GM12864 (cell line): ENCODE measurements at regions not wholly inside any gene's neighbourhood (a gene's known extent, or its start where the extent isn't known, plus 50 kb on each side); places are given as distances from the start of the nearest gene placed in this dataset.

Experiments
- DNase-seq: peaks from one replicate; pipeline ENCODE4 v3.0.0-alpha.2; 2011; ENCODE audit warnings: low read depth
- H3K4me3 ChIP-seq: 2 replicates; pipeline ENCODE4 v1.5.1; 2011; ENCODE audit warnings: mild to moderate bottlenecking, low read depth, low read length, control low read depth
- TF ChIP-seq, protein P1 (sequence below): IDR thresholded peaks from 2 replicates; pipeline ENCODE4 v1.5.1; 2011; ENCODE audit warnings: low read depth, mild to moderate bottlenecking, moderate library complexity, low read length, control low read depth, inconsistent platforms; ENCODE audit errors: missing control alignments

DNA sequence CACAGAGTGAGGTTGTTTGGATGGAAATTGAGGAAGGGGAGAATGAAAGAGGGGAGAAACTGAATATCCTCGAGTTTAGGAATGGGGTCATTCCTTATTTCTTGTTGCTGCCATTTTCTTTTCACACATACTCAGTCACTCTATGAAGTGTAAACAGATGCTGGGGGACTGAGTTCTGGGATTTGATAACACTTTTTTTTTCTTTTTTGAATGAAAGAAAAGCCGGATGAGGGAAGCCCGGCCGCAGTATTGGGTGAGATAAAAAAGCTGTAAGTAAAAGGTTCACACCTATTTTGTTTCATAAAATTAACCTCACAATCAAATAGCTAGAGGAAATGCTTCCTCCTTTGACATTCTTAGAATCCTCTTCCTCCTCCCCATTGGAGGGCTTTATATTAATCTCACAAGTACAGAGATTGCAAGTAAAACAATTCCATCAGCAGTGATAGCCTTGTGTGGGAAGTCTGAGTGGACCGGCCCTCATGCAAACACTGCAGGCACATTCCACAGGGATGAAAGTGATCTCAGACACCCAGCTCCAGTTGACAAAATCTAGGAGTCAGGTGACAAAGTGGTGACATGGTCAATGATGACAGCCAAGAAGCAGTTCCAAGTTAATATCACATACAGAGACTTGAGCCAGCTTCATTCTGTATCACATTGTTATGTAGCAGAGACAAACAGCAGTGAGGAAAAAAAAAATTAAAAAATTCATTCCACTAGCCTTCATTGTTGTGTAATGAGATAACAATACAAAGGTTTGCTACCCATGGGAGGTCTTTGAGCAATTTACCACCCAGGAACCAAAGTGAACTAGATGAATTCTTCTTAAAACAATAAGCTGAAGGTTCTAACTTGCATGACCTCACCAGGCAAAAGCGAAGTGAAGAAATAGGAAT is 391.1 kb upstream of the HSF2 start:
- DNase-seq: no peak
- H3K4me3 ChIP-seq: no peak overlapping the region
- TF ChIP-seq, protein P1, sequence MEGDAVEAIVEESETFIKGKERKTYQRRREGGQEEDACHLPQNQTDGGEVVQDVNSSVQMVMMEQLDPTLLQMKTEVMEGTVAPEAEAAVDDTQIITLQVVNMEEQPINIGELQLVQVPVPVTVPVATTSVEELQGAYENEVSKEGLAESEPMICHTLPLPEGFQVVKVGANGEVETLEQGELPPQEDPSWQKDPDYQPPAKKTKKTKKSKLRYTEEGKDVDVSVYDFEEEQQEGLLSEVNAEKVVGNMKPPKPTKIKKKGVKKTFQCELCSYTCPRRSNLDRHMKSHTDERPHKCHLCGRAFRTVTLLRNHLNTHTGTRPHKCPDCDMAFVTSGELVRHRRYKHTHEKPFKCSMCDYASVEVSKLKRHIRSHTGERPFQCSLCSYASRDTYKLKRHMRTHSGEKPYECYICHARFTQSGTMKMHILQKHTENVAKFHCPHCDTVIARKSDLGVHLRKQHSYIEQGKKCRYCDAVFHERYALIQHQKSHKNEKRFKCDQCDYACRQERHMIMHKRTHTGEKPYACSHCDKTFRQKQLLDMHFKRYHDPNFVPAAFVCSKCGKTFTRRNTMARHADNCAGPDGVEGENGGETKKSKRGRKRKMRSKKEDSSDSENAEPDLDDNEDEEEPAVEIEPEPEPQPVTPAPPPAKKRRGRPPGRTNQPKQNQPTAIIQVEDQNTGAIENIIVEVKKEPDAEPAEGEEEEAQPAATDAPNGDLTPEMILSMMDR: no peak

DNA sequence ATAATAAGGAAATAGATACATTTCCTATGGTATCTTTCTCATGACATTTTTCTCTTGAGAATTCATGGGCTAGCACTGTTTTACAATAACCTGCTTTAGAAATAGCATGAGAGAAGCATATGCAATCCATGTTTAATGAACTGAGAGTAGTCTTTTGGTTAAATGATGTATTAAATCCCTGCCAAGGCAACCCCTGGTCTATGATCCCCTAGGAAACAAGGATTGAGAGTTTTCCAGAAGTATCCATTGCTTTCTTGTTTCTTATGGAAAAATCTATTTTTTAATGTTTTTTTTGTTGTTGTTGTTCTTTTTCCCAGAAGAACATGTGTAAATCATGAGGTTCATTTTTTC is 390.5 kb upstream of the HSF2 start:
- H3K4me3 ChIP-seq: no peak overlapping the region
- TF ChIP-seq, protein P1: no peak
- no peak for DNase-seq

DNA sequence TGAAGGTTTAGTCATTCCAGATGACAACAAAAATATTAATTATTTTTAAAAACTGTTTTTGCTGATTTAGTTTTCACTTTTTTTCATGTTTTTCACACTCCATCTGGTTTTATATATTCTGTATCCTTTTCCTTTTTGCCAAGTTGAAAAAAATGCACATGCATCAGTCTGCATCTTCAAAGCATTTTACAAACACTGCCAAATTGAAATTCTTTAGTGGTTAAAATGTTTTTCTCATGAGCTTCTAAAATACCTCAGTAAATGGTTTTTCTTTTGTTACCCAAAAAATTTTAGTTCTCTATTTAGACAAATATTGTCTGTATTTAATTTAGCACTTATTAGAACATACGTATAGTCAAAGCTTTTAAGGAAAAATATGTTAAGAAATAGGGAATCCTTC is 386.9 kb upstream of the HSF2 start:
- DNase-seq: no peak
- H3K4me3 ChIP-seq: no peak overlapping the region
- TF ChIP-seq, protein P1: no peak

DNA sequence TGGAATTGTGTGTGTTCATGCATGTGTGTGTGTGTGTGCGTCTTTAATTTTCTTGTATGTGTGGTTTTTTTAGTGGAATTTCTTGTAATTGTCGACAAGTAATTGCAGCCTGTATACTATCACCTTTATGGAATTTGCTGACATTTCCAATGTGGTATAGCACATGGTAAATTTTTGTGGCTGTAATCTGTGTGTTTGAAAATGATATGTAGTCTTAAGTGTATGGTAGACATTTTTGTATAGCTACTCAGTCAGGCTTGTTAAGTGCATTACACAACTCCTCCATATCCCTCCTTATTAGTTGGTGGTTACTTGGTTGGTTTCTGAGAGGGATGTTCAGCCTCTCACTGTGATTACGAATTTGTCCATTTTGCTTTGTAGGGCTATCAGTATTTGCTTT is 384.5 kb upstream of the HSF2 start:
- TF ChIP-seq, protein P1: no peak
- no peak for DNase-seq
- H3K4me3 ChIP-seq: no peak overlapping the region

DNA sequence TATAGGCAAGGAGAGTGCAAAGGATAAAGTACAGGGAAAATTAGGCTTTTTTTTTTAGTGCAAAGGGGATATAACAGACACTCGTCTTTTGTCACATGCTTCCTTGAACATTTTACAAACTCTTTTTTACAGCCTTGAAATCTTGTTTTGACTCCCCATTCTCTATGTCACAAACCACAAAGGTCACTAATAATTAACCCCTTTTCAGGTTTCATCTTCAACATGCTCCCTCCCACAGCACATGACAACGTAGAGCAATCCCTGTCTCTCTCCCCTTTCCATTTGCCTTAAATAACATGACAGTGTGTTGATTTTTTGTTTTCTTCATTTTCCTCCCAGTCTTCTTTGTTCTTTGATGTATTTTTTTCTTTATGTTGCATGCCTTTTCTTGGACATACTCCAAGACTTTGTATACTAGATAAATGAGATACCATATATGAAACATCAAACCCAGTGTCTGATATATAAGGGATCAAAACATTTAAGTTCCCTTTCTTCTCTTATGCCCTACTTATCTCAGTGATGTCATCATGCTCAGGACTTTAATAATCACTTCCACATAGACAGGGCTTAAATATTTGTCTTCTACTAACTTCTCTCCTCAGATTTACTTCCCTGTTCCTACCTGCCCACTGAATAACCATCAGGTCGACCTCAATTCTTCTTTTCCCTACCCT is 378.7 kb upstream of the HSF2 start:
- no peak for DNase-seq

DNA sequence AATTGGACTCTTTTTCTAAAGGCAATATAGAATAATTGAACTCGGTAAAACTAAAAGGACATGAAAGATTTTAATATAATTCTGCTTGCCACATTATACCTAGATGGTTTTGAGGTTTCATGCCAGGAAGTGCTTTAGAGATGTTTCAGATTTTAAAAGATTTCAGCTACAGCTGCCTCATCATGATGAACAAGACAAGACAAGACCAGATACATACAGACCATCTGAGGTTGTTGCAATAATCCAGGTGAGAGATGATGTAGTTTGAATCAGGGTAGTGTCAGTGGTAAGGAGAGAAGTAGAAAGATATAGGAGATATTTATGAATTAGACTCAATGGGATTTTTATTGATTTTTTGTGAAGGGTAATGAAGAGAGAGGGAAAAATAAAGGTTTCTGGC is 374.3 kb upstream of the HSF2 start:
- H3K4me3 ChIP-seq: no peak overlapping the region
- no peak for DNase-seq
- TF ChIP-seq, protein P1: no peak

More for the DNA sequence above, 378.7 kb upstream of the HSF2 start:
- TF ChIP-seq, protein P1: no peak
- no peak overlapping the region for H3K4me3 ChIP-seq
